HCT116 (cell line): ENCODE measurements at regions not wholly inside any gene's neighbourhood (a gene's known extent, or its start where the extent isn't known, plus 50 kb on each side); places are given as distances from the start of the nearest gene placed in this dataset.

Experiments used
- ATAC-seq: fragments of 200-7000 bp; cut with Tn5 transposase; 2 replicates; pipeline ENCODE4 v1.9.1; 2020; ENCODE audit warnings: mild to moderate bottlenecking, moderate library complexity
- BruUV-seq: library from RNA; stranded (reverse); fragments of 400-500 nt; replicated peaks from 2 replicates; lab custom pipeline; 2021; lab: Mats Ljungman, UMichigan
- CTCF ChIA-PET: fragments of 300-600 bp; sonication (Branson Sonifier 250); formaldehyde crosslinking; loops from one replicate; lab custom pipeline; 2021; ENCODE audit warnings: antibody characterized with exemption; lab: Charles Lee
- POLR2A ChIA-PET: fragments of 300-600, 350-600 bp; sonication (Branson Sonifier 250); formaldehyde crosslinking; loops from one replicate; lab custom pipeline; 2021; ENCODE audit warnings: antibody characterized with exemption; lab: Charles Lee
- RAD21 ChIA-PET, 2 experiments: fragments of 300-600 bp; sonication (Branson Sonifier 250); formaldehyde crosslinking; loops; one replicate each; lab custom pipeline; 2023; ENCODE audit warnings: low total read pairs in 2 of 2; ENCODE audit not compliant: uncharacterized antibody in 2 of 2, unreplicated experiment in 2 of 2, low non-redundant PET in 1 of 2; lab: Charles Lee
- DNase-seq: peaks from one replicate; pipeline ENCODE4 v3.0.0-alpha.2; 2010; ENCODE audit warnings: low read depth, low spot score
- H2AFZ ChIP-seq: fragments of 200-600 bp; shearing (Covaris generic), sonication (generic); 2 replicates; pipeline ENCODE4 v1.6.1; 2017; ENCODE audit warnings: low read depth, mixed run types, mixed read lengths, antibody characterized with exemption, low read length; ENCODE audit not compliant: poor library complexity, severe bottlenecking
- H3K27ac ChIP-seq: 2 replicates; pipeline ENCODE4 v1.5.1; 2012; ENCODE audit warnings: low read depth, low read length
- H3K27me3 ChIP-seq: fragments of 200-600 bp; sonication (generic); 2 replicates; pipeline ENCODE4 v1.6.1; 2016; ENCODE audit warnings: mixed run types, low read length, mixed read lengths; ENCODE audit not compliant: insufficient read depth
- H3K36me3 ChIP-seq, 2 experiments: fragments of 200-500 bp in 1 of 2; fragments of 200-600 bp in 1 of 2; sonication (Bioruptor generic) in 1 of 2; sonication (generic) in 1 of 2; 2 replicates each; pipeline versions ENCODE4 v1.5.1 to v1.6.1; 2014 to 2016; ENCODE audit warnings: low read length in 2 of 2, inconsistent platforms in 1 of 2, mixed read lengths in 1 of 2, mixed run types in 1 of 2; ENCODE audit not compliant: insufficient read depth in 2 of 2, control insufficient read depth in 1 of 2
- H3K4me1 ChIP-seq, 2 experiments: fragments of 200-600 bp in 1 of 2; sonication (generic) in 1 of 2; 2 replicates each; pipeline versions ENCODE4 v1.5.1 to v1.6.1; 2012 to 2017; ENCODE audit warnings: low read length in 2 of 2, inconsistent platforms in 1 of 2, mild to moderate bottlenecking in 1 of 2, mixed read lengths in 1 of 2, mixed run types in 1 of 2, moderate library complexity in 1 of 2; ENCODE audit not compliant: insufficient read depth in 2 of 2, control insufficient read depth in 1 of 2
- H3K4me2 ChIP-seq: fragments of 200-600 bp; sonication (generic); 2 replicates; pipeline ENCODE4 v1.6.1; 2017; ENCODE audit warnings: mixed run types, low read length, mixed read lengths
- H3K4me3 ChIP-seq, 2 experiments: fragments of 200-600 bp in 1 of 2; sonication (generic) in 1 of 2; replicated peaks in 1 of 2; 2 replicates each; pipeline ENCODE4 v1.5.1; 2011 to 2016; ENCODE audit warnings: low read length in 2 of 2, control low read depth in 1 of 2, low read depth in 1 of 2, mild to moderate bottlenecking in 1 of 2, mixed read lengths in 1 of 2, mixed run types in 1 of 2
- H3K79me2 ChIP-seq: fragments of 200-600 bp; sonication (generic); 2 replicates; pipeline ENCODE4 v1.6.1; 2017; ENCODE audit warnings: mild to moderate bottlenecking, mixed run types, low read length, moderate library complexity, mixed read lengths; ENCODE audit not compliant: insufficient read depth
- H3K9ac ChIP-seq: fragments of 200-600 bp; sonication (generic); 2 replicates; pipeline ENCODE4 v1.6.1; 2016; ENCODE audit warnings: low read length, mixed read lengths
- H3K9me2 ChIP-seq: fragments of 200-600 bp; sonication (generic), shearing (Covaris generic); 2 replicates; pipeline ENCODE4 v1.6.1; 2017; ENCODE audit warnings: mixed run types, mild to moderate bottlenecking, moderate library complexity; ENCODE audit not compliant: insufficient read depth
- H3K9me3 ChIP-seq, 2 experiments: fragments of 200-500 bp in 1 of 2; fragments of 200-600 bp in 1 of 2; sonication (Bioruptor generic) in 1 of 2; sonication (generic) in 1 of 2; 2 replicates each; pipeline ENCODE4 v1.6.1; 2014 to 2017; ENCODE audit warnings: low read length in 2 of 2, mixed read lengths in 2 of 2, inconsistent platforms in 1 of 2, low read depth in 1 of 2, mild to moderate bottlenecking in 1 of 2, mixed run types in 1 of 2, moderate library complexity in 1 of 2; ENCODE audit not compliant: control insufficient read depth in 1 of 2, insufficient read depth in 1 of 2
- H4K20me1 ChIP-seq: fragments of 200-600 bp; sonication (generic), shearing (Covaris generic); 2 replicates; pipeline ENCODE4 v1.6.1; 2017; ENCODE audit warnings: mixed run types, mild to moderate bottlenecking, moderate library complexity; ENCODE audit not compliant: insufficient read depth
- CBX3 ChIP-seq: IDR thresholded peaks from 2 replicates; pipeline ENCODE4 v1.6.1; 2012; ENCODE audit warnings: low read depth
- CEBPB ChIP-seq: IDR thresholded peaks from 2 replicates; pipeline ENCODE4 v1.6.1; 2012; ENCODE audit warnings: low read depth
- EGR1 ChIP-seq: IDR thresholded peaks from 2 replicates; pipeline ENCODE4 v1.6.1; 2012; ENCODE audit warnings: low read depth
- EZH2phosphoT487 ChIP-seq: fragments of 200-600 bp; IDR thresholded peaks from 2 replicates; pipeline ENCODE4 v1.6.1; 2018; ENCODE audit warnings: antibody characterized with exemption, borderline replicate concordance
- POLR2AphosphoS5 ChIP-seq: IDR thresholded peaks from 2 replicates; pipeline ENCODE4 v1.6.1; 2011; ENCODE audit warnings: mild to moderate bottlenecking, low read depth, low read length, moderate library complexity
- RAD21 ChIP-seq: IDR thresholded peaks from 2 replicates; pipeline ENCODE4 v1.6.1; 2012; ENCODE audit warnings: low read depth, mild to moderate bottlenecking
- SIN3A ChIP-seq: IDR thresholded peaks from 2 replicates; pipeline ENCODE4 v1.6.1; 2012; ENCODE audit warnings: low read depth
- SP1 ChIP-seq: IDR thresholded peaks from 2 replicates; pipeline ENCODE4 v1.6.1; 2012; ENCODE audit warnings: low read depth
- TCF7L2 ChIP-seq: IDR thresholded peaks from 2 replicates; pipeline ENCODE4 v1.7.0; 2011; ENCODE audit warnings: borderline replicate concordance, inconsistent platforms; ENCODE audit not compliant: insufficient read depth, insufficient read length; ENCODE audit errors: extremely low read depth
- ZFX ChIP-seq: fragments of 450-650 bp; IDR thresholded peaks from 2 replicates; pipeline ENCODE4 v1.6.1; 2017
- ZNF274 ChIP-seq: fragments of 200-500 bp; sonication (Bioruptor generic); IDR thresholded peaks from 2 replicates; pipeline ENCODE4 v1.6.1; 2014; ENCODE audit warnings: mild to moderate bottlenecking, low read depth, low read length, inconsistent platforms
- intact Hi-C: fragments of 100-400 bp; cut with micrococcal nuclease; formaldehyde crosslinking; loops from 2 replicates; pipeline ENCODE4 v1.10.0; 2022
- TF ChIP-seq, protein P1 (sequence below): IDR thresholded peaks from 2 replicates; pipeline ENCODE4 v1.6.1; 2012; ENCODE audit warnings: low read depth
- TF ChIP-seq, protein P2 (sequence below): IDR thresholded peaks from 2 replicates; pipeline ENCODE4 v1.6.1; 2012
- TF ChIP-seq, protein P3 (sequence below): IDR thresholded peaks from 2 replicates; pipeline ENCODE4 v1.6.1; 2011; ENCODE audit warnings: mild to moderate bottlenecking, low read length, moderate library complexity; ENCODE audit not compliant: insufficient replicate concordance; ENCODE audit errors: extremely low read depth

DNA sequence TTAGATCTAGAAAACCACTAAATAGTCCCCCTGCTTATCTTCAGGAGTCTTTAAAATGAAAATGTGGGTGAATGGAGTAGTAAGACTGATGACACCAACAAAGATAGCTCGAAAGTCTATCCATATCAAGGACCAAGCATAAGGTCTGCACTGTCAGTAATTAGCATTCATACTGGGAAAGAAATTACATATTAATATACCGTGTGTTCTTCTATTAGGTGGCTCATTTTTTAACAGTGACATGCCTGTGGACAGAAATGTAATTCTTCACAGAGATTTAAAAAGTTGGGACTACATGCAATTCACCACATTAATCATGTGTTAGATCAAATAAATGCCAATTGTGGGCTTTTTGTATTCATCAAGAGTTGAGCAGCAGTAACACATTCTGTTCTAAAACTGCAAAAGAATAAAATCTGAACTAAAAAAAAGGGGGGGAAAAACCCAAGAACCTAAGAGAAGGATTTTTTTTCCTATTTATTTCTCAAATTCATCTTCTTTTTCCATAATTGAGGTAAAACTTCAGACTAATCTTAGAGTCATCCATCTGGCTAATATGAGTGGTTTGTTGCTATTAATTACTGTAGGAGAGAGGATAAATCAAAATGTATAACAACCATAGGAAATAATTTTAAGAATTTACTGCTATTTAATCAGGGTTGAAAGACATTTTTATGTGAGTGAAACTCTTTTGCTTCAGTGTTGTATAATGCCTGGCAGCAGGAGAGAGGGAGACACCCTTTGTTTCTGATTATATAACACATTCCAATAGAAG, 386.7 kb upstream of the IGFBP7 start:
- no peaks in the 10 kb centered on the region for H3K9me2 ChIP-seq
- no peak overlapping the region for H3K27ac ChIP-seq
- intact Hi-C loops = no loop called here
- H3K79me2 ChIP-seq = no peaks in the 10 kb centered on the region
- H3K4me2 ChIP-seq = no peak overlapping the region
- ChIA-PET POLR2A (no interaction called here), RAD21 (no interaction called here), CTCF (no interaction called here)
- BruUV-seq = no TSS peak
- TF ChIP-seq CBX3 = no peak
- TF ChIP-seq, protein P1, sequence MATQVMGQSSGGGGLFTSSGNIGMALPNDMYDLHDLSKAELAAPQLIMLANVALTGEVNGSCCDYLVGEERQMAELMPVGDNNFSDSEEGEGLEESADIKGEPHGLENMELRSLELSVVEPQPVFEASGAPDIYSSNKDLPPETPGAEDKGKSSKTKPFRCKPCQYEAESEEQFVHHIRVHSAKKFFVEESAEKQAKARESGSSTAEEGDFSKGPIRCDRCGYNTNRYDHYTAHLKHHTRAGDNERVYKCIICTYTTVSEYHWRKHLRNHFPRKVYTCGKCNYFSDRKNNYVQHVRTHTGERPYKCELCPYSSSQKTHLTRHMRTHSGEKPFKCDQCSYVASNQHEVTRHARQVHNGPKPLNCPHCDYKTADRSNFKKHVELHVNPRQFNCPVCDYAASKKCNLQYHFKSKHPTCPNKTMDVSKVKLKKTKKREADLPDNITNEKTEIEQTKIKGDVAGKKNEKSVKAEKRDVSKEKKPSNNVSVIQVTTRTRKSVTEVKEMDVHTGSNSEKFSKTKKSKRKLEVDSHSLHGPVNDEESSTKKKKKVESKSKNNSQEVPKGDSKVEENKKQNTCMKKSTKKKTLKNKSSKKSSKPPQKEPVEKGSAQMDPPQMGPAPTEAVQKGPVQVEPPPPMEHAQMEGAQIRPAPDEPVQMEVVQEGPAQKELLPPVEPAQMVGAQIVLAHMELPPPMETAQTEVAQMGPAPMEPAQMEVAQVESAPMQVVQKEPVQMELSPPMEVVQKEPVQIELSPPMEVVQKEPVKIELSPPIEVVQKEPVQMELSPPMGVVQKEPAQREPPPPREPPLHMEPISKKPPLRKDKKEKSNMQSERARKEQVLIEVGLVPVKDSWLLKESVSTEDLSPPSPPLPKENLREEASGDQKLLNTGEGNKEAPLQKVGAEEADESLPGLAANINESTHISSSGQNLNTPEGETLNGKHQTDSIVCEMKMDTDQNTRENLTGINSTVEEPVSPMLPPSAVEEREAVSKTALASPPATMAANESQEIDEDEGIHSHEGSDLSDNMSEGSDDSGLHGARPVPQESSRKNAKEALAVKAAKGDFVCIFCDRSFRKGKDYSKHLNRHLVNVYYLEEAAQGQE = no peak
- TF ChIP-seq CEBPB = no peak
- no peak for TF ChIP-seq TCF7L2
- TF ChIP-seq, protein P2, sequence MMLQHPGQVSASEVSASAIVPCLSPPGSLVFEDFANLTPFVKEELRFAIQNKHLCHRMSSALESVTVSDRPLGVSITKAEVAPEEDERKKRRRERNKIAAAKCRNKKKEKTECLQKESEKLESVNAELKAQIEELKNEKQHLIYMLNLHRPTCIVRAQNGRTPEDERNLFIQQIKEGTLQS = no peak
- no peak for TF ChIP-seq ZFX
- TF ChIP-seq EGR1 = no peak
- TF ChIP-seq, protein P3, sequence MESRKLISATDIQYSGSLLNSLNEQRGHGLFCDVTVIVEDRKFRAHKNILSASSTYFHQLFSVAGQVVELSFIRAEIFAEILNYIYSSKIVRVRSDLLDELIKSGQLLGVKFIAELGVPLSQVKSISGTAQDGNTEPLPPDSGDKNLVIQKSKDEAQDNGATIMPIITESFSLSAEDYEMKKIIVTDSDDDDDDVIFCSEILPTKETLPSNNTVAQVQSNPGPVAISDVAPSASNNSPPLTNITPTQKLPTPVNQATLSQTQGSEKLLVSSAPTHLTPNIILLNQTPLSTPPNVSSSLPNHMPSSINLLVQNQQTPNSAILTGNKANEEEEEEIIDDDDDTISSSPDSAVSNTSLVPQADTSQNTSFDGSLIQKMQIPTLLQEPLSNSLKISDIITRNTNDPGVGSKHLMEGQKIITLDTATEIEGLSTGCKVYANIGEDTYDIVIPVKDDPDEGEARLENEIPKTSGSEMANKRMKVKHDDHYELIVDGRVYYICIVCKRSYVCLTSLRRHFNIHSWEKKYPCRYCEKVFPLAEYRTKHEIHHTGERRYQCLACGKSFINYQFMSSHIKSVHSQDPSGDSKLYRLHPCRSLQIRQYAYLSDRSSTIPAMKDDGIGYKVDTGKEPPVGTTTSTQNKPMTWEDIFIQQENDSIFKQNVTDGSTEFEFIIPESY = no peak
- no peak for TF ChIP-seq SP1
- no peak for TF ChIP-seq RAD21
- TF ChIP-seq SIN3A = no peak
- no peak for TF ChIP-seq POLR2AphosphoS5
- no peak for TF ChIP-seq EZH2phosphoT487
- no peak for TF ChIP-seq ZNF274
- ATAC-seq (no peak), DNase-seq (no peak)
- no peak overlapping the region for H3K4me3 ChIP-seq
- H3K27me3 ChIP-seq = no peaks in the 10 kb centered on the region
- H3K36me3 ChIP-seq = no peaks in the 10 kb centered on the region
- H3K9me3 ChIP-seq = peaks cover 3 to 10% of the 10 kb centered on the region in 2 experiments; a peak in 2 of 4 replicates
- no peak overlapping the region for H2AFZ ChIP-seq
- no peaks in the 10 kb centered on the region for H4K20me1 ChIP-seq
- H3K4me1 ChIP-seq = no peaks in the 10 kb centered on the region
- no peak overlapping the region for H3K9ac ChIP-seq
